GM13977 (cell line): ENCODE measurements at regions not wholly inside any gene's neighbourhood (a gene's known extent, or its start where the extent isn't known, plus 50 kb on each side); places are given as distances from the start of the nearest gene placed in this dataset.

Experiments
- DNase-seq: peaks from one replicate; pipeline ENCODE4 v3.0.0; 2012; ENCODE audit warnings: low spot score
- in situ Hi-C: fragments of 300-500 bp; cut with MboI; formaldehyde crosslinking; loops from one replicate; pipeline ENCODE4 v1.12.0; 2022; ENCODE audit warnings: low sequenced_read_pairs, low pct_unique_long_range_greater_than_20kb, mixed read lengths, inconsistent platforms; ENCODE audit not compliant: unreplicated experiment
- TF ChIP-seq, protein P1 (sequence below): IDR thresholded peaks from 2 replicates; pipeline ENCODE4 v1.5.1; 2012; ENCODE audit warnings: mild to moderate bottlenecking, control low read depth; ENCODE audit not compliant: insufficient read depth; ENCODE audit errors: extremely low read depth, missing control alignments

DNA sequence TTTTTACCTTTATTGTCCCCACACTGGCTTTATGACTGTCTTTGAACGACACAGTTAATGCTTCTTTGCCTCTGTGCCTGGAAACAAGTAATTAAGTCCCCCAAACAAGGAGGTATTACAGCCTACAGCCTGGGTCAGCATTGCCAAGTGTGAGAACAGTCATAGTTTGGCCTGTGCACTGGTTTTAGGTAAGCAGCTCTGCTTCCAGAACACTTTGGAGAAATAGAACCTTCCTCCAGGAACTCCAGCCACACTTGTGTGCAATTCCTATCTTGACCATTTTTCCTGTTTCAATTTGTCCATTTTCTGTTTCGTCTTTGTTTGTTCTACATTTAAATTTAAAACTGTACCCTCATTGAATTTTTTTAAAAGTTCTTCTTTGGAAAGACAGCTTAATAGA, 568.2 kb downstream of the TUSC7 start:
- no peak for DNase-seq
- in situ Hi-C loops = no loop called here
- TF ChIP-seq, protein P1, sequence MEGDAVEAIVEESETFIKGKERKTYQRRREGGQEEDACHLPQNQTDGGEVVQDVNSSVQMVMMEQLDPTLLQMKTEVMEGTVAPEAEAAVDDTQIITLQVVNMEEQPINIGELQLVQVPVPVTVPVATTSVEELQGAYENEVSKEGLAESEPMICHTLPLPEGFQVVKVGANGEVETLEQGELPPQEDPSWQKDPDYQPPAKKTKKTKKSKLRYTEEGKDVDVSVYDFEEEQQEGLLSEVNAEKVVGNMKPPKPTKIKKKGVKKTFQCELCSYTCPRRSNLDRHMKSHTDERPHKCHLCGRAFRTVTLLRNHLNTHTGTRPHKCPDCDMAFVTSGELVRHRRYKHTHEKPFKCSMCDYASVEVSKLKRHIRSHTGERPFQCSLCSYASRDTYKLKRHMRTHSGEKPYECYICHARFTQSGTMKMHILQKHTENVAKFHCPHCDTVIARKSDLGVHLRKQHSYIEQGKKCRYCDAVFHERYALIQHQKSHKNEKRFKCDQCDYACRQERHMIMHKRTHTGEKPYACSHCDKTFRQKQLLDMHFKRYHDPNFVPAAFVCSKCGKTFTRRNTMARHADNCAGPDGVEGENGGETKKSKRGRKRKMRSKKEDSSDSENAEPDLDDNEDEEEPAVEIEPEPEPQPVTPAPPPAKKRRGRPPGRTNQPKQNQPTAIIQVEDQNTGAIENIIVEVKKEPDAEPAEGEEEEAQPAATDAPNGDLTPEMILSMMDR = no peak

DNA sequence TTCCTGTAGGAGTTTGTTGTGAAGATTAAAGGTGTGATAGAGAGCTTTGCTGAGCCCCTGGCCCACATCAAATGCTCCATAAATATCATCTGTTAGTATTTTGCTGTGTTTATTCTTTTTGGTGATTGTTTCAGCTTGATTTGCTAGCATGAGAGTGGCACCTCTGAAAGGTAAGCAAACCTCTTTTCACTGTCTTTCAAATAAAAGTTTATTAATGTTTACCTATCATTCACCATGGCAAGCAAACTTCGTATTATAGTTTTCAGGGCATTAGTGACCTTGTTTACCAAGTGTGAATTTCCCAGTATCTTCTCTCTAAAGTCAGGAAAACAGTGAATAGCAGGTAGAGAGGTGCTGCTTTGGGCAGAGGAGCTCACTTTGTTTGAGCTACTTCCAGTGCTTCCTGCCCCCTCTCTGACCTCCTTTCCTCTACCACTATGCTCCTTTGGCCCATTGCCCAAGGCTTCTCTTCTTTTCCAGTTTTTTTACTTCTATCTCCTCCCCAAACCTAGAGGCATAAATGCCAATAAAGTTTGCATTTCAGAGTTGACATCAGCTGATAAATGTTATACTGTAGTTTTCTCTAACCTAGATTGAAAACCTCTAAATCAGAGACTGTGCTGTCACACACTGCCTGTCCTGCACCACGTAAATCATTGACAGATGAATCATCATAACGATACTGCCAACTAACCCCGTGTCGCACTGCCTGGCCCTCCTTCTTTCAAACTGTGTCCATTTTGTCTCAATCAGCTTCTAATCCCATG, 569.0 kb downstream of the TUSC7 start:
- DNase-seq = no peak
- in situ Hi-C loops = no loop called here
- TF ChIP-seq, protein P1 = no peak

DNA sequence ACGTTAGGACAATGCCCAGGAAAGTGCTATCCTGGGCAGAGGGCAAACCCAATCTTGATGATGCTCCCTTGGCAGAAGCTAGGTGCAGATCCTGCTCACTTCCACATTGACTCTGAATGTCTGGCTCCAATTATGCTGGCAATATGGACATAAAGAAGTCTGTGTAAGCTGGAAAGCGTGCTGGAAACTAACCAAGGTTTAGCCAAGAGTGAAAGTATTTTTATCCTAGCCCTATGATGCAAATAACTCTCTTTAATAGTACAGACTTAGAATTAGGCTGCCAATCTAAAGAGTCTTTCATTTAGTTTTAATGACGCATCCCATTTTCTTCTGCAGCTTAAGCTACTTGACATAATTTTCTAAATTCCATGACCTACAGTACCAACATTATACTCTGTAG, 571.8 kb downstream of the TUSC7 start:
- TF ChIP-seq, protein P1 = no peak
- in situ Hi-C loops = no loop called here
- no peak for DNase-seq

DNA sequence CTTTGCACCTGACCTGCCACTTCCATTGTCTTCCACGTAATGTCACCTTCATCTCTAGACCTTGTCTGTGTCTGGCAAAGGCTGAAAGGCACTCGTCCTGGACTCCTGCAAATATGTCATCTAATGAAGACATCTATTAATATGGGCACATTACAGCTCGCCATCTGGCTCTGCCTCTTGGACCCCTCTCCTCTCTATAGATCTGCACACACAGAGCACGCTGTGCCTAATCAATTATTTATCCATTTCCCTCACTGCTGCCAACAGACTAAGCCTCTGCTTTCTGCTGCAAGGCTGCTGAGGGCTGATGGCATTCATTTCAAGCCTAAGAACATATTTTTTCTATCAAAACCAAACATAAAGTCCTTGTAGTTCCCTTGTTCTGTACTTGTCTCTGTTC, 573.0 kb downstream of the TUSC7 start:
- in situ Hi-C loops = no loop called here
- DNase-seq = no peak
- TF ChIP-seq, protein P1 = no peak

DNA sequence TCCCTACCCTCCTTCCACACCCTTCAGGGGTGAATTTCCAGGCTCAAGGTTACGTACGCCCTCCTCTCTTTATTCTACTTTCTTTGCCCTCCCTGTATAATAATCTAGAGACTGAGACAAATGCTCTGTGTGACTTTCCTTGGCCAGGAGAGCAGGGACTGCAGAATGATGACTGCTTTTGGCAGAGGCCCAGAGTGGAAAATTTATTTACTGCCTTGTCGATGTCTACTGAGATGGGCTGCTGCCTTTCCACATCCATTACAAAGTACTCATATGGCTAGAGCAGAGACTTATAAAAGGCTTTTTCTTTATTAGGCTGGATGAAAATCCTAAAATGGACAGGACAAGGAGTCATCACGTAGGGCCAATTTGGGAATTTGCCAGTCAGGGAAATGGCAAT, 576.2 kb downstream of the TUSC7 start:
- no peak for DNase-seq
- TF ChIP-seq, protein P1 = no peak
- in situ Hi-C loops = no loop called here

DNA sequence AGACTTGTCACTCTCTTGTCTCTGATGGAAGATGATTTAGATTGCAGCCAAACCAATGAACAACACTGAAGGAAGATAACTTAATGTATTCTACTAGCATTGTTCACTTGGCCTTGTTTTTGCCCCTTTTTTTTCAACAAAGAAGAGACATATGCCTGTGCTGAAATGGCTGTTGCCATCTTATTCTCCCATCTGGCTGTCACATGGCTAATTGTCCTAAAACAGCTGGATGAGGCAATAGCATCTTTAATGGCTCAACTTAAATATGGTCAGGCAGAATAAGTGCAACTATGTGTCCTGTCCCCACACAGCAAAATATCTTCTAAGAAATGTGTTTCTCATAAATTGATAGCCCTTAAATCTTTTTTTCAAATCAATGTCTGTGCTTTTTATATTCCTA, 576.9 kb downstream of the TUSC7 start:
- in situ Hi-C loops = no loop called here
- TF ChIP-seq, protein P1 = no peak
- no peak for DNase-seq
